Amygdala (tissue), 56 donors: ENCODE measurements at regions not wholly inside any gene's neighbourhood (a gene's known extent, or its start where the extent isn't known, plus 50 kb on each side); places are given as distances from the start of the nearest gene placed in this dataset.

Experiments used
- DNase-seq, 56 donors: peaks; one replicate each; lab custom pipeline; 2025; lab: John Stamatoyannopoulos, UW

- DNase-seq: no peak
Observed at GRCh38 chr1:60988891-60989290, 93.5 kb upstream of the NFIA start.

GRCh38 chr1:60987904-60988303 is 94.5 kb upstream of the NFIA start:
- no peak for DNase-seq

DNA sequence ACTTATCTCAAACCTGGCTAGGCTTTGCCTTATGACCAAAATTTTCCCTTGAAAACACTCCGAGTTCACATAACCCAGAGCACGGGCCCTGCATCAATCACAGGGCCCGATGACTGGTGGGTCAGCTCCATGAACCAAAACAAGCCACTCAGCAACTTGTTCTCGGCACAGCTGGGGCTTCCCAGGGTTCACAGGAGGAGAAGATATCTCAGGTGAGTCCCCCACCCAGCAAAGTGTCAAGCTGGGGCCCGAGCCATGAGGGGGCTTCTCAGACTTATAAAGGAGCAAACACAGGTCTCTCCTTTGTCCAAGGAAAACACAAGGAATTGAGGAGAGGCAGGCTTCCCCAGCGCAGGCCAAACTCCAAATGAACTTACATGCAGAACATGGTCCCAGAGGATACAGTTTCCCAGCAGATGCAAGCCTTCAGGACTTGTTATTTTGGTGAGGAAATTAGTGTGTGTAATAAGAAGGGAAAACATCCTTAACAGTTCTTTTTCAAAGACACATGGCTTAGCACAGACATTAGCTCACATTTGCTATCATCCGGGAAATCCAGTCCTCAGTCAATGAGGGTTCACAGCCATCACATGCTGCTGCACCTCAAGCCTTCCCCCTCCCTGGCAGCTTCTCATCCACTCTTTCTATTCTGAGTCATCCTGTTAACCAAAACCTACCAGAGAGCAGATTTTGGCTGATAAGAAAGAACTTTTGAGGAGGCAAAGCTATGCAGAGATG is 98.1 kb upstream of the NFIA start:
- DNase-seq: no peak

DNA sequence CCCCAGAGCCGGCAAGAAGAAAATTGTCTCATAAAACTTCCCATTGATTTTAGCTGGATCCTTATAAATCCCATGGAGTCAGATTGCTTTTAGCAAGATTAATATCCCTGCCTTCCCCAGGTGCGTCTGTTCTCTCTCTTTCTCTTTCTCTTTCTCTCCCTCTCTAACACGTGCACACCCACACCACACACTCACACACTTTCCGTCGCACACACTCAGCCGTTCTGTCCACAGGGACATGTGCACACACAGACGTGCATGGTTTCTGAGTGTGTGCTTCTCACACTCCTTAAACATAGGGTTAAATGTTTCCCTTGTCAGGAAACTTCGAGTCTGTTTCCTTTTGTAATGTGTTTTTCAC is 98.7 kb upstream of the NFIA start:
- DNase-seq: no peak

DNA sequence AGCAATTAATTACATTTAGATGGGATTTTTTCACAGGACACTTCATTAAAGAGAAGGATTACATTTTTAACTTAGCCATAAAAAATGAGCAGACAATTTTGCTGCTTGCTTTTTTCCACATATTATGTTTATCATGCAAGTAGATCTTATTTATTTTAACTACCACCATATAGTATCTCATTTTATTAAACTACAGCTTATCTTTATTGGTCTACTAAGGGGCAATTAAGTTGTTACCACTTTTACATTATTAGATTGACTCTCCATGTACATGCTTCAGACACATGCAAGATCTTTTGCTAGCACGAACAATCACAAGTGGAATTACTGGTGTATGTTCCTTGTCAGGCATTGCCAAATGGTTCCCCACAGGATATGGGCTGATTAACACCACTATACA is 99.8 kb upstream of the NFIA start:
- no peak for DNase-seq

DNA sequence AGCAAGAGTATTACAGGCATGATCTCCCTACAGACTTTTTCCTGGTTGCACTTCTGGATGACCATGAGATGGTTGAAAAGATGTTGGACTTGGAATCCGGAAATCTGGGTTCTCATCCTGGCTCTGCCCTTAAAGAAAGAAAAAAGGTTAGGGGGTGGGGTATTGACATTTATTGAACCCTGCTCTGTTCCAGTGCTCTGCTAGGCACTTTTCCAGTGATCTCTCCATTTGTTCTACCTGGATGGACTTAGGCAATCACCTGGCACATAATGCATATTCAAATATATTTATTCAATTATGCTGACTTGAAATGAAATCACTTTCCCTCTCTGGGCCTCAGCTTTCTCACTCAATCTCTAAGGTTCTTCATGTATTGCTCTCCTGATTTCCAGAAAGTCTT is 101.0 kb upstream of the NFIA start:
- no peak for DNase-seq

DNA sequence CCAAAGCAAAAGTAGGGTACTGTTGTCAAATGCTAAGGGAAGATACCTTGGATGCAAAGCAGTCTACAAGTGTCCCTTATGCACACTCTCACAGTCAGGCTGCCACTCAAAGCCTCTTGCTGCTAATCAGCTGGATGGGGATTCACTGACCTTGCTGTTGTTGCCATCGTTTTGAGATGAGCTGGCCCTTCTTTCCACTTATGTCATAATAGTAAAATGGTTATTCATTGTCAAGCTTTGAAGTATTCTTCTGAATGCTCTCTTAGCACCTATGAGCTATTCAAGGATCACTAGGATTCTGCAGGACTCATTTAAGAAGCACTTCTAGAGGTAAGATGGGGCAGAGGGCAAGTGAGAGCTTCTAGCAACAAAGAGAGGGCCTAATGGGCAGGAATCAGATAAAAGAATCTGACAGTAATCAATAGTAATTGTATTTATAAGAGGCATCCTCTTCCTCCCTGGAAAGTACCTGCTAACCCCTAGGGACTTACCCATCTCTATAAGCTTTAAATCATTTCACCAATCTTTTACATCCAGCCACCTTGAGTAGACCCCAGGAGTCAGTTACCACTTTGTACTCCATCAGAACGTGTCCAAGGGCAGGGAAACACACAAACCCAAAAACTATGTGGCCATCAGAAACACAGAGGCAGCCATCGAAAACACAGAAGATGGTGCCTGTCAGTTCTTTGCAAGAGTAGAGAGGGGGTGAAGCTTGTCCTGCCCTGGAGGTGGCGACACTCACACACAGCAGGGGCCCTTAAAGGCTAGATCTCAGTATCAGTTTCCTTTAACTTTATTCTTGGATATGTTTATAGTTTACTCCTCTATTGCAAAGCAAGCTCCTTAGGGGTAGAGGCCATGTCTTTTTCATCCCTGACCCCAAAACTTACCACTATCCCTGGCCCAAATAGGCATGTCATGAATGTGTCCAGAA is 103.7 kb upstream of the NFIA start:
- no peak for DNase-seq

DNA sequence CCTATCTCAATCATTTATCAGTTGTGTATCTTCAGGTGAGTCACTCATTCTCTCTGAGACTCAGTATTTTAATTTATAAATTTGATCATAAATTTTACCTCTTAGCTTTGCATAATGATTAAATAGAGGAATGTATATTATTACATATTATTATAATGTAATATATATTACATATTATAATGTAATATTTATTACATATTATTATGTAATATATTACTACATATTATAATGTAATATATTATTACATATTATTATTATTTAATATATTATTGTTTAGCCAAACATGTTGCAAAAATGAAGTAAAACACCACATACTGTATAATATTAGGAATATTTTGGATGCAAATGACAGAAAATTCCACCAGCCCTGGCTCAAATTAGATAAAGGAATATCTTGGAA is 104.7 kb upstream of the NFIA start:
- DNase-seq: no peak

DNA sequence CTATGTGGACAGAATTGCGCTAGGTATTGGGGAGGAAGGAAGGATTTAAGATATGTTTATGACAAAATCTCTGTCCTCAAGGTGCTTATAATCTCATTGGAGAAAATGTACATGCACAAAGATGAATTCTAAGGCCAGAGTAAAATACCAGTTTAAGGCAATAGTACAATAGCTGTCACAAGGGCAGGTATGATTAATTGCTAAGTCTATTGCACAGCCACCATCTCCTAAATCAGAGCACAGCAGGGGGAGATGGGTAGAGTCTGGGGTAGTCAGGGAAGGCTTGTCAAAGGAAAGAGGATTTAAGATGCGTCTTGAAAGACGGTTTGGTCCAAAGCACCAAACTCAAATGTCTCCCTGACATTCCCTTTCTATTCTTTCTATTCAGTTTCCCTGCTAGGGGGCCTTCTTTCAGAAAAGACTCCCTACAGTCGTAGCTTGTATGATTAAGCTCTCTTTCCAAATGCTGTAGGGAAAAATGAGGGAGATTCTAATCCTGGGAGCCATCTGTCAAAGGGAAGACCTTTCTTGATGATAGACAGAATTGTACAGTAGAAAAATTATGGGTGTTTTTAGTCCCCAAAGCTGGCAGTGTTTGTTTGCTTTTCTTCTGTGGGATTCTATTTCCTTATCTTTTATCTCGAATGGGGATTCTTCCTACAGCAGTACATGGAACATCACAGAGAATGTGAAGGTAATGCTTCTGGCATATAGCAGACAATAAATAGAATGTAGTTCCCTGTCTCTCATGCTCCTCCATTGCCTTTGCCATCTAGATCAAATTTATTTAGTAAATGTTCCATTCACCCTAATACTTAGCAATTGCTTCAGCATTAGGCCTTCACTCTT is 107.6 kb upstream of the NFIA start:
- no peak for DNase-seq

DNA sequence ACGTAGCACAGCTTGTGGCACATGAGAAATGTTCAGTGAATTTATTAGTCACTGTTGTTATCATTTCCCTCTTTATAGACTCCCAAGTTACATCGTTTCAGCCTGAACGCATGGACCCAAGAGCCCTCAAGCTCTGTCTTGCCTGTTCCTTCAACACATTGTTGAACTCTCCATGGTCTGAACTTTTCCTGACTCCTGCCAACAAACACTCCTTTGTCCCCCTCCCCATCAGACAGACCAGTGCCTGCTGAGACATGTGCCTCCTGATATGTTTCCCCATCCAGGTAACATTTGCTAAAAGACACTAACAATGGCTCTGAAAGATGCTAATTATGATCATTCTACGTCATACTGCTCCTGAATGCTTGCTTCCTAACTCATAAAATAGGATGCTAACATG is 108.7 kb upstream of the NFIA start:
- DNase-seq: no peak

DNA sequence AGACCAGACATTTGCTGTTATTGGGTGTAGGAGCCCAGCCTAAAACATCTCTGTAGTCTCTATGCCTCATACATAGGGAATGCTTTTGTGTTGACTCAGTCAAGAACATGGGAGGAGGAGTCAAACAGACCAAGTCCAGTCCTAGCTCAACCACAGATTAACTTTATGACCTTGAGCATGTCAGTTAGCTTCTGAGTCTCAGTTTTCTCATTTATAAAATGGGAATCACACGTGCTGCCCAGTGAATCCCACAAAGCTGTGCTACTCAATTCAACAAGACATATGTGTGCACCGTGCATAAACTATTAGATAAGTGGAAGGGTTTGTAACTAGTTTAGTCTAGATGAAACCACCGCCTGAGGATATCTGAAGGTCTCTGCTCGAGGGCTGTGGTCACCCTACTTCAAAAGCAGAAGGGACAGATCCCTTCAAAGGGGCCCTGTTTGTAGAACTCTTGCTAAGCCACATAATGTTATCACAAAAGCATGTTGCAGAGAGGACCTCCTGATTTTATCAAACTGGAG is 109.5 kb upstream of the NFIA start:
- DNase-seq: no peak

- no peak for DNase-seq
Observed at GRCh38 chr1:60971330-60971729, 111.0 kb upstream of the NFIA start.

- peak in 11 of 56 donors; percentile 3 to 45 (median 22) for DNase-seq
Observed at GRCh38 chr1:60969971-60970509, 112.3 kb upstream of the NFIA start.

GRCh38 chr1:60965280-60965854 is 117.0 kb upstream of the NFIA start:
- DNase-seq: no peak

- no peak for DNase-seq
Observed at GRCh38 chr1:60963167-60963940, 119.0 kb upstream of the NFIA start.

DNA sequence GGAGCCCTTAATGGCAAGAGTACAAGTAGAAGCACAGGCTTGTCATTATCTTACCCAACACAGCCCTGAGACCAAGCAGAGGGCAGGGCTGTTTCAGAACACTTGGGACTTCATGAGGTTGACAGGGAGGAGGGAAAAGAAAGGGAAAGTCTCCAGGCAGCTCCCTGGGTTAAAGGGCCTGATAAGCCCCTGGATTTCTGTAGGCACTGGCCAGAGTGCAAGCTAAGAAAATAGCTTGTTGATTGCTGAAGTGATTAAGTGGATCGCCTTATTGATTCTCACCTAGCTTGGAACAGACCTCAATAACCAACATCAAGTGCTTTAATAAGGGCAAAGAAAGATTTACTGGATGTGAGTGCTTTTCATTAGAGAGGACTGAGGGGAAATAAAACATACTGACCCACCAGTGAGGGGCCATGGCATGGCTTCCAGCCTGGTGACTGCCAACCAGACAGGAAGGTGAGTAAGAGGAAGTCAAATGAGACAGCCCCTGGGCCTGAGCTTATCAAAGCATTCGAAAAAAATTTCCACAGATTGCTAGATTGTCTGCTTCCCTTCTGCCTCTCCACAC is 121.4 kb upstream of the NFIA start:
- DNase-seq: no peak

DNA sequence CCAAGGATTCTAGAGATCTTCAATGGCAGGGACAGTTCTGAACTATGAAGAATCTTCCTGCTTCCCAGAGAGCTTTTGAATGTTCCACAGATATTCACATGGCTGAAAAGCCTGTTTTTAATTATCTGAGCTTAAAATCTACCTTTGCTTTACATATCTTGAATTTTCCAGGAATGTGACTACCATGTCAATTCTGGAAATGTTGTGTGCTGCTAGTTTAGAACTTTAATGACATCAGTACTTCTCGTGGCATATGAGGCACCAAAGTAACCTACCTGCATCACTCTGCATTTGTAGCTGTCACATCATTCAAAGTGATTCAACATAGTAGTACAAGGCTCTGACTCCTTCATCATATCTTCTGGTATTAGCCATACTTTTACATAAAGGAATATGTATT is 122.7 kb upstream of the NFIA start:
- DNase-seq: no peak

- no peak for DNase-seq
Observed at GRCh38 chr1:60958001-60958400, 124.4 kb upstream of the NFIA start.

GRCh38 chr1:60956520-60956919 is 125.8 kb upstream of the NFIA start:
- no peak for DNase-seq
